GM10248 (cell line): ENCODE measurements at regions not wholly inside any gene's neighbourhood (a gene's known extent, or its start where the extent isn't known, plus 50 kb on each side); places are given as distances from the start of the nearest gene placed in this dataset.

Experiments
- CTCF ChIA-PET: fragments of 300-600 bp; sonication (Branson Sonifier 250); formaldehyde crosslinking; extraction: SDS; loops from one replicate; lab custom pipeline; 2021; ENCODE audit warnings: antibody characterized with exemption; lab: Yijun Ruan, JAX
- POLR2A ChIA-PET: fragments of 350-650 bp; sonication (Branson Sonifier 250); formaldehyde crosslinking; extraction: SDS; loops from one replicate; lab custom pipeline; 2020; ENCODE audit warnings: antibody characterized with exemption; lab: Yijun Ruan, JAX
- DNase-seq: peaks from one replicate; pipeline ENCODE4 v3.0.0; 2012; ENCODE audit errors: extremely low spot score
- TF ChIP-seq, protein P1 (sequence below): IDR thresholded peaks from 2 replicates; pipeline ENCODE4 v1.5.1; 2012; ENCODE audit warnings: mild to moderate bottlenecking, low read depth; ENCODE audit errors: extremely low read depth, missing control alignments, control extremely low read depth

DNA sequence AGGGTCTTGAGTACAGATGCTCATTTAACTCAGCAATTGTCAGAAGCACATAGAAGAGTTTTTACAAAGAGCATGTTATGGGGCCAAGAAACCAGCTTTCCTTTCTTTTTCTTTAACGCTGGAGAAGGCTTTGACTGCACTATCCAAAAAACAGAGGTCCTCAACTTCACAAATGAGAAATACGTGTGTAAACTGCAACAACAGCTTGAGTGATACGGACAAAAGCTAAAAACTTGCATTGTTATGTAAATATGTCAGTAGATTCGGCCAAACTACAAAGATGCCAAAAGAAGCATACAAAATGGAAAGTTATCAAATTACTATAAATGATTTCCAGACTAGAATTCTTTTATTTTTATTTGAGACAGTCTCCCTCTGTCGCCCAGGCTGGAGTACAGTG lies 62.4 kb upstream of the C10orf90 start:
- POLR2A ChIA-PET, result no interaction called here
- CTCF ChIA-PET, result no interaction called here
- TF ChIP-seq, protein P1, sequence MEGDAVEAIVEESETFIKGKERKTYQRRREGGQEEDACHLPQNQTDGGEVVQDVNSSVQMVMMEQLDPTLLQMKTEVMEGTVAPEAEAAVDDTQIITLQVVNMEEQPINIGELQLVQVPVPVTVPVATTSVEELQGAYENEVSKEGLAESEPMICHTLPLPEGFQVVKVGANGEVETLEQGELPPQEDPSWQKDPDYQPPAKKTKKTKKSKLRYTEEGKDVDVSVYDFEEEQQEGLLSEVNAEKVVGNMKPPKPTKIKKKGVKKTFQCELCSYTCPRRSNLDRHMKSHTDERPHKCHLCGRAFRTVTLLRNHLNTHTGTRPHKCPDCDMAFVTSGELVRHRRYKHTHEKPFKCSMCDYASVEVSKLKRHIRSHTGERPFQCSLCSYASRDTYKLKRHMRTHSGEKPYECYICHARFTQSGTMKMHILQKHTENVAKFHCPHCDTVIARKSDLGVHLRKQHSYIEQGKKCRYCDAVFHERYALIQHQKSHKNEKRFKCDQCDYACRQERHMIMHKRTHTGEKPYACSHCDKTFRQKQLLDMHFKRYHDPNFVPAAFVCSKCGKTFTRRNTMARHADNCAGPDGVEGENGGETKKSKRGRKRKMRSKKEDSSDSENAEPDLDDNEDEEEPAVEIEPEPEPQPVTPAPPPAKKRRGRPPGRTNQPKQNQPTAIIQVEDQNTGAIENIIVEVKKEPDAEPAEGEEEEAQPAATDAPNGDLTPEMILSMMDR, result no peak

DNA sequence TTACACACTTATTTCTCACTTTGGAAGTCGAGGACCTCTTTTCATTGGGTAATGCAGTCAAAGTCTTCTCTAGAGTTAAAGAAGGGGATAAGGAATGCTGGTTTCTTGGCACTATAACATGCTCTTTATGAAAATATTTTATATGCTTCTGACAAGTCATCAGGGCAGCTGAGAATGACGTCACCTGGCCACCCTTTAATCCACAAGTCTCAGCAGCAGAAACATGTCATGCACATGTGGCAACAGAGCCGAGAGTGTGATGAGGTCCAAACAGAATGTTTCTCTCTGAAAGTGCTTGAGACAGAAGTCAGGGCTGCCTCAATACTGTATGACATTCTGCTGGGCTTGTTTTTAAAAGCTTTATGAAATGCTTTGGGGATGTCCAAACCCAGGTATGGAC lies 63.5 kb upstream of the C10orf90 start:
- TF ChIP-seq, protein P1, result no peak
- ChIA-PET CTCF (interaction anchor here (0.8 kb wide), 1 partner anchor 15 kb away, joined by 3 read pairs; no protein-coding TSS in a partner anchor), POLR2A (no interaction called here)
- DNase-seq, result no peak

More for the DNA sequence above, 62.4 kb upstream of the C10orf90 start:
- DNase-seq, result no peak

DNA sequence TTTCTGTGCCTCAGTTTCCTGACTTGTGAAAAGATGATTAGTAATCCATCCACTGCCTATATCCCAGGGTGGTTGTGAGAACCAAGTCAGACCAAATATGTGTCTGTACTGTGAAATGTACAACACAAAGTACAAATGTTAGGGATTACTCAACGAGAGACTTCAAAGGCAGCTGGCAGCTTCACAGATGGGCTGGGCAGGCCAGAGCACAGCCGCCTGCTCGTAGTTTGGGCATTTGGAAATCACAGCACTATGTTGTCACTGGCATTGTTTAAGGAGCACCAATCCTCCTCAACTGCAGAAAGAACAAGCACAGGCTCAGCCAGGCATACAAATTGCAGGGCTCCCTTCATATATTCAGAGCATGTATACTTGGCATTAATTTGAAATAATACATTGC lies 64.5 kb upstream of the C10orf90 start:
- TF ChIP-seq, protein P1, result no peak
- POLR2A ChIA-PET, result no interaction called here
- CTCF ChIA-PET, result no interaction called here
- DNase-seq, result no peak

- ChIA-PET POLR2A (no interaction called here), CTCF (no interaction called here)
- no peak for DNase-seq
Observed at GRCh38 chr10:126736142-126736541, 65.6 kb upstream of the C10orf90 start.

DNA sequence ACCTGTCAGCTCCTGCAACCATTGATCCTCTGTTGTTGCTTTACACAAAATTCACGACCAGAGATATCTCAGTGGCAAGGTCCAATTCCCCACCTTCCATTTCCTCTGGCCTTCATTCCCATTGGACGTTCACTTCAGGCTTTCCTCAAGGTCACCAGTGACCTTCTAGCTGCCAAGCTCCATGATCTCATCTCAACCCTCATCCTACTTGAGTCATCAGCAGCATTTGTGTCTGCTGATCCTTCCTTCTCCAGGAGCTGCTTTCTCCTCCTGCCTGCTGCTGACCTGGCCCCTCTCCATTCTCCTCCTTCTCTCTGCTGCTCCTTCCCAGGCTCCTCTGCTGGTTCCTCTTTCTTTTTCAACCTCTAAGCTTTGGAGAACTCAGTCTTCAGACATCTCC lies 66.2 kb upstream of the C10orf90 start:
- TF ChIP-seq, protein P1, result no peak
- POLR2A ChIA-PET, result no interaction called here
- DNase-seq, result no peak
- CTCF ChIA-PET, result no interaction called here

More at GRCh38 chr10:126736142-126736541, 65.6 kb upstream of the C10orf90 start:
- TF ChIP-seq, protein P1, result no peak

DNA sequence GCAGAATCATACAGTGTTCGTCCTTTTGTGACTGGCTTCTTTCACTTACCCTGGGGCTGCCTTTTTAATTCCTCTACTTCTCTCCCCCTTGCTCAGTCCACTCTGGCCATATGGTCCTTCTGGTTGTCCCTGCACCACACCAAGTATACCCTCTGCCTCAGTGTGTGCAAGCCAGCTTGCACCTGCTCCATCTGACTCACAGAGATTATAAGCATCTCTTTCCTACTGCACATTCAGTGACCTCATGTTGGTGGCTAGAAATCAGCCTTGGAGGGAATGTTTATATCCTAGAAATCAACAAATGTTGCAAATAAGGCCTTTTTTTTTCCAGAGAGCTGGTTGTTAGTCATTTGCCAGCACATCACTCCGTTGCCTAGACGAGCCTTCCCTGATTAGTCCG lies 67.5 kb upstream of the C10orf90 start:
- ChIA-PET POLR2A (no interaction called here), CTCF (no interaction called here)
- TF ChIP-seq, protein P1, result no peak
- no peak for DNase-seq

- no peak for DNase-seq
- CTCF ChIA-PET, result no interaction called here
- TF ChIP-seq, protein P1, result no peak
- POLR2A ChIA-PET, result no interaction called here
Observed at GRCh38 chr10:126744571-126744970, 74.1 kb upstream of the C10orf90 start.
